ENCODE measurements at regions not wholly inside any gene's neighbourhood (a gene's known extent, or its start where the extent isn't known, plus 50 kb on each side); places are given as distances from the start of the nearest gene placed in this dataset.

GRCh38 chr5:84794486-84795035, 409.9 kb upstream of the EDIL3 start:
- no peak for DNase-seq (ENCODE audit: low read depth)
- no peak for TF ChIP-seq CTCF (IDR thresholded peaks at IDR 0.05; ENCODE audit: insufficient read depth, low read length)
- H3K4me3 ChIP-seq (ENCODE audit: low read depth, low read length) = no peak overlapping the region

- no peak overlapping the region for H3K4me3 ChIP-seq (ENCODE audit: low read depth, low read length)
- TF ChIP-seq CTCF (IDR thresholded peaks at IDR 0.05; ENCODE audit: insufficient read depth, low read length) = no peak
- no peak for DNase-seq (ENCODE audit: low read depth)
Observed at GRCh38 chr5:84791730-84792129, 407.1 kb upstream of the EDIL3 start.

GRCh38 chr5:84791138-84791537, 406.5 kb upstream of the EDIL3 start:
- TF ChIP-seq CTCF (IDR thresholded peaks at IDR 0.05; ENCODE audit: insufficient read depth, low read length) = no peak
- no peak overlapping the region for H3K4me3 ChIP-seq (ENCODE audit: low read depth, low read length)
- no peak for DNase-seq (ENCODE audit: low read depth)

- DNase-seq (ENCODE audit: low read depth) = no peak
- H3K4me3 ChIP-seq (ENCODE audit: low read depth, low read length) = no peak overlapping the region
- TF ChIP-seq CTCF (IDR thresholded peaks at IDR 0.05; ENCODE audit: insufficient read depth, low read length) = no peak
Observed at GRCh38 chr5:84790406-84790805, 405.7 kb upstream of the EDIL3 start.

GRCh38 chr5:84783003-84783402, 398.3 kb upstream of the EDIL3 start:
- no peak for DNase-seq (ENCODE audit: low read depth)
- no peak for TF ChIP-seq CTCF (IDR thresholded peaks at IDR 0.05; ENCODE audit: insufficient read depth, low read length)
- no peak overlapping the region for H3K4me3 ChIP-seq (ENCODE audit: low read depth, low read length)

GRCh38 chr5:84779186-84779585, 394.5 kb upstream of the EDIL3 start:
- TF ChIP-seq CTCF (IDR thresholded peaks at IDR 0.05; ENCODE audit: insufficient read depth, low read length) = no peak
- no peak for DNase-seq (ENCODE audit: low read depth)
- no peak overlapping the region for H3K4me3 ChIP-seq (ENCODE audit: low read depth, low read length)

- TF ChIP-seq CTCF (IDR thresholded peaks at IDR 0.05; ENCODE audit: insufficient read depth, low read length) = no peak
Observed at GRCh38 chr5:84764227-84764626, 379.5 kb upstream of the EDIL3 start.

More at GRCh38 chr5:84764227-84764626, 379.5 kb upstream of the EDIL3 start:
- no peak for DNase-seq (ENCODE audit: low read depth)
- no peak overlapping the region for H3K4me3 ChIP-seq (ENCODE audit: low read depth, low read length)
